HFF-Myc (cell line): ENCODE measurements at regions not wholly inside any gene's neighbourhood (a gene's known extent, or its start where the extent isn't known, plus 50 kb on each side); places are given as distances from the start of the nearest gene placed in this dataset.

Experiments
- DNase-seq: peaks from one replicate; pipeline ENCODE4 v3.0.0-alpha.2; 2011; ENCODE audit warnings: low read depth; ENCODE audit errors: extremely low read depth
- H3K4me3 ChIP-seq: replicated peaks from 2 replicates; pipeline ENCODE4 v1.5.1; 2011; ENCODE audit warnings: low read depth, mild to moderate bottlenecking, control low read depth, low read length
- CTCF ChIP-seq: IDR thresholded peaks from 2 replicates; pipeline ENCODE4 v1.5.1; 2012; ENCODE audit warnings: mild to moderate bottlenecking, low read depth, low read length, control low read depth; ENCODE audit errors: missing control alignments

DNA sequence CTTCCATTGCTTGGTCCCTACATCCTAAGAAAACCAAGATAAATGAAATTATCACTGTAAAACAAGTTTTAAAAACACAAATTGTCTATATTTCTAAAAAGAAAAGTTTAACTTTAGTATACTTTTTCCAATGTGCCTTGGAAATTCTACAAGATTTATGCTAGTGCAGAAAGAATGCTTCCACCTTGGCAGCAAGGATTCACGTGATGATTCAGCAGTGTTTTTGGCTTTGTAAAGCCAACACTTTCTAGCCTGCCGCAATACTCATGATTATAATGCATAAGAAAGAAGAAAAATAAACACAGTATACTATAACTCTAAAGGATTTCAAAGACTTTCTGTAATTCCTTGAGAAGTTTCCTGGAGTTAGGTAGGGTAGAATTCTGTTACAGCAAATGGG is 442.7 kb downstream of the TENT5A start:
- TF ChIP-seq CTCF = no peak
- DNase-seq = no peak
- H3K4me3 ChIP-seq = no peak overlapping the region

DNA sequence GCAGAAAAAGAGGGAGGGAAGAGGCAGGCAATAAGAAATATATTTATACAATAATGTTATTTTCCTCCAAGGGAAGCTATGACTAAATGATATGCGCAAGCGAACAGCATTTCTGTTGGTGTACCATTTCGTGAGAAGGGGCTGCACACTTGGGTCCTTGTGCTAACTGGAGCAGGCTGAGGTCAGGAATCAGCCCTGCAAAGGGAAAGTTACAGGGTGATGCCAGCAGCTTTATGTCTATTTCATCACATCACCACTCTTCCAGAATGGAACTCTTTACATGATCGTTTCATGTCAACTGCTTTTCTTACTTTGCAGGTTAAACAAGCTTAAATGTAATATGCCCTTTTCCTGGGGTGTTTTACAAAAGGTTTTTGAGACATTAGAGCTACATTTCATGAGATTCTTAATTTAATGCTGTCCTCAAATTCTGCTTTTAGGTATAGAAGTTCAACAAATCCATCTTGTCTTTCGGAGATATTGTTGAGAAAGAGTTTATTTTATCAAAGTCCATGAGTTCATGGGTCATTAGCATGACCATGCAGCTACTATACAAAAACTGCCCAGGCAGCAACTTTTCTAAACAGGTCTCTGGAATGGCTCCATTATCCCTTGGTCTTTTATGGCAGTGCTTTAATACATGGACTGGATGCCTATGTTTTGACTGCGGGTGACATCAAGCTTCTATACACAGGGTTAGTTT is 443.8 kb downstream of the TENT5A start:
- no peak for DNase-seq
- H3K4me3 ChIP-seq = no peak overlapping the region
- TF ChIP-seq CTCF = no peak

- TF ChIP-seq CTCF = no peak
- DNase-seq = no peak
These were observed 444.7 kb downstream of the TENT5A start for GRCh38 chr6:81307651-81308214.

DNA sequence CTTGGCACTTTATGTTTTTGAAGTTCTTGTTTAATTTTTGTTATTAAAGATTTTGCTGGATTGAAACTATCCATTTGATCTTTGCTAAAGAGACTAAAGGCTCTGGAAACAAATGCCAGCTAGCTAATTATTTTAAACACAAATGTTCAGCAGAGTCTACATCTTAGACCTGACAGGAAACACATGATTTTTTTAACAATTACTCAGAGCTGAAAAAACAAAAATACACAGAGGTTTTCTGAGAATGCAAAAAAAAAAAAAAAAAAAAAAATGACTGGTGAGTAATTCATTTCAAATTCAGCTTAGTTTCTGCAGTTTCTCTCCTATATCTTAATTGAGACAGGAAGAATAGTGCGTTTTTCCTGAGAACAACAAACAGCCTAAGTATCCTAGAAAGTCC is 448.0 kb downstream of the TENT5A start:
- no peak for DNase-seq
- H3K4me3 ChIP-seq = no peak overlapping the region
- no peak for TF ChIP-seq CTCF

More at GRCh38 chr6:81307651-81308214, 444.7 kb downstream of the TENT5A start:
- no peak overlapping the region for H3K4me3 ChIP-seq

DNA sequence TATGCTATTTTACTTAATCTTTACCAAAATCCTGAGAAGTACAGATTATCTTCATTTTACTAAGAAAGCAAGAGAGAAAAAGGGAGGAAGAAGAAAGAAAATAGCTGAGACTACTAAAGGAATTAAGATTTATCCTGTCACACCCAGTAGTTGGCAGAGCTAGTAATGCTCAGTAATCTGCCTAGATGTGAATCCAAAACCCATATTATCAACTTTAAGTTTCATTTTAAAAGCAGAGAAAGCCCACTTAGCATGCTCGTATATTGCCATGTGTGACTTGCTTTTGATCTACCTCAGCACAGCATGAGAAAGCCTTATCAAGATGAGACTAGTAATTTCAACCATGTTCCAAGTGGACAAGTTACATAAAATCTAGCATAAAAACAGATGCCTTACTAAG is 451.5 kb downstream of the TENT5A start:
- TF ChIP-seq CTCF = no peak
- no peak overlapping the region for H3K4me3 ChIP-seq
- DNase-seq = no peak

DNA sequence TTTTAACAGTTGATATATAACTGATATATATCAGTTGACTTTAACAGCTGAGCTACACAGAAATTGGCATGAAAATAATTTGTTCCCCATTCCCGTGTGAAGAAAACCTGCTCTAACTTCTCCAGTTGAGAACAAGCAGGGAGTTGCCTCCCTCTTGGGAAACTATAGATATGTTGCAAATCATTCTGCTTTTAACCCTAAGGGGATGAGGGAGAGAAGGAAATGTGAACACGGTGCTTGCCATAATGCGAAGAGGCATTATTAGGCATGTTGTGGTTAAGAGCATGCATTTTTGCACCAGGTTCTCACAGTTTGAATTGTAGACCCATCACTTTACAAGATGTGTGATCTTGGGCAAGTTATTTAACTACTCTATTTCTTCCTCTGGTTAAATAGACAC is 453.7 kb downstream of the TENT5A start:
- no peak for TF ChIP-seq CTCF
- no peak for DNase-seq
- no peak overlapping the region for H3K4me3 ChIP-seq

DNA sequence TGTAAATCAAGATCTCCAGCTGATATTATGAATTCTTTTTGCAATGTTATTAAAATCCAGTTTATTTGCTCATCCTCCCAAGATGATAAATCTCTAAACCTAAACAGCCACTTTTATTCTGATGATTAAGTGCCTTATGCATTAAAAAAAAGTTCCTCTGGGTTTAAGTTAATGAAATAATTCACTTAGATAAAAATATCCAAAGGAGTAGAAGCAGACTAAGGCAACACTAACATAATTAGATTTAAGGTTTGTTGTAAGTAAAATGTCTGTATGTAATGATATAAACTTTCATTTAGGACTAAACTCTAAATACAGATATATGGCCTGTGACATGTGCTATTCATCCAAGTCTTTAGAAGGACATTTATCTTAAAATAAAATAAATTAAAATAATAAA is 457.2 kb downstream of the TENT5A start:
- TF ChIP-seq CTCF = no peak
- no peak for DNase-seq
- H3K4me3 ChIP-seq = no peak overlapping the region
